ENCODE measurements at regions not wholly inside any gene's neighbourhood (a gene's known extent, or its start where the extent isn't known, plus 50 kb on each side); places are given as distances from the start of the nearest gene placed in this dataset.

DNA sequence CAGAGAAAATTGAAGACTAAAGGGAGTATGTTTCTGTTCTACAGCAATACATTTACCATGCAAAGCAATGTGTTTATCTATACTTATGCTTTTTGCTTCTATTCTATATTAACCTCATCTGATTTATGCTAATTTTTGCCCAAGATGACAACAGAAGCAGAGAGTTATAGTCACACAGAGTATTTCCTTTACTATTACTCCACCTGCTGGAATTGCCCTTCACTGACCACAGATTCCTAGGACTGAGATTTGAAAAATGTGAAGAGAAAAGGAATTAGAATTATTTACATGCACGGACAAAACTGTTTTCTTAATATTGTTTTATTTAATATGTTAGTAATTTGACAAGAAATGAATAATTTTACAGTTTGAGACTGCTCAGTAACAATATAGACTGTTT lies 745.6 kb downstream of the VGLL3 start:
- no peaks in the 10 kb centered on the region for H3K9me3 ChIP-seq (ENCODE audit: control extremely low read depth in 1 of 3, control insufficient read depth in 2 of 3, insufficient read depth in 1 of 3, low read length in 2 of 3)
- H3K36me3 ChIP-seq (replicated peaks in 1 of 2; ENCODE audit: control extremely low read depth in 1 of 2, control insufficient read depth in 1 of 2, extremely low read depth in 1 of 2, insufficient read depth in 2 of 2, low read length in 1 of 2), result no peaks in the 10 kb centered on the region
- intact Hi-C loops (cut with micrococcal nuclease), result no loop called here
- ATAC-seq (ENCODE audit: low read depth) (no peak), DNase-seq (no peak)
- no peaks in the 10 kb centered on the region for H3K79me2 ChIP-seq (ENCODE audit: control insufficient read depth, insufficient read depth, low read length)
- Mint-ChIP-seq H3K4me3 (no peak overlapping the region), H3K9me3 (ENCODE audit: insufficient read depth) (no peaks in the 10 kb centered on the region), H3K27me3 (no peaks in the 10 kb centered on the region), H3K4me1 (no peaks in the 10 kb centered on the region), H3K27ac (no peak overlapping the region)
- H4K20me1 ChIP-seq (ENCODE audit: control insufficient read depth, insufficient read depth, low read length, poor library complexity, severe bottlenecking), result no peaks in the 10 kb centered on the region
- H3K4me1 ChIP-seq (ENCODE audit: control insufficient read depth in 2 of 2, insufficient read depth in 2 of 2, low read length in 2 of 2), result no peaks in the 10 kb centered on the region
- H3K27ac ChIP-seq (ENCODE audit: low read length in 2 of 2), result no peak overlapping the region
- no peak for TF ChIP-seq CTCF (IDR thresholded peaks at IDR 0.05)
- TF ChIP-seq EZH2 (IDR thresholded peaks at IDR 0.05; ENCODE audit: borderline replicate concordance, insufficient read depth, low read depth, low read length, poor library complexity, severe bottlenecking), result no peak
- CTCF ChIA-PET, result no interaction called here
- no peak overlapping the region for H2AFZ ChIP-seq (ENCODE audit: insufficient read depth, low read depth, low read length, poor library complexity, severe bottlenecking)
- POLR2A ChIA-PET, result no interaction called here
- no peak overlapping the region for H3K9ac ChIP-seq (ENCODE audit: low read length)
- no peak overlapping the region for H3K4me3 ChIP-seq (ENCODE audit: control extremely low read depth in 1 of 5, extremely low read depth in 1 of 5, insufficient read depth in 1 of 5, low read depth in 2 of 5, low read length in 4 of 5)
- WGBS (ENCODE audit: insufficient coverage), result no CpG with 5 or more reads among the region's 1 CpG
- no peaks in the 10 kb centered on the region for H3K27me3 ChIP-seq (replicated peaks in 1 of 4; ENCODE audit: control extremely low read depth in 1 of 4, control insufficient read depth in 3 of 4, insufficient read depth in 4 of 4, low read length in 3 of 4)
- H3K4me2 ChIP-seq (replicated peaks; ENCODE audit: low read depth, low read length, poor library complexity, severe bottlenecking), result no peak overlapping the region

DNA sequence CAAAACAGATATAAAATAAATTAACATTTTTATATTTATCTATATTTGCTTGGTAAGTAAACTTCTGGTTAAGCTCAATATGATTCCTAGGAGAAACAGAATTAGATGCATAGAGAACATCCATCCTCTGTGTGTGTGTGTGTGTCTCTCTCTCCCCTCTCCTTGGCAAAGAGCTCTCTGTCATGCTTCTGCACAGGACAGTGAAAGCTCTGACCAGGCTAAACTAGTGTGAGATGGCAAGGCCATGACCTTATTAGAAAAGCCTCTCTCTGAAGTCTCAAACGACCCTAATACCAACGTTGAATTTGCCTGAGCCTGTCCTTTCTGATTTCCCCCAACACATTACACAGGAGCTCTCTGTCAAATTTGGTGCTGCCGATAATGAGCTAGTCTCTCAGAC lies 746.0 kb downstream of the VGLL3 start:
- ChIA-PET POLR2A (no interaction called here), CTCF (no interaction called here)
- no peak overlapping the region for H3K4me3 Mint-ChIP-seq
- Histone ChIP-seq H3K27ac (ENCODE audit: low read length in 2 of 2) (no peak overlapping the region), H3K4me3 (ENCODE audit: control extremely low read depth in 1 of 5, extremely low read depth in 1 of 5, insufficient read depth in 1 of 5, low read depth in 2 of 5, low read length in 4 of 5) (no peak overlapping the region), H2AFZ (ENCODE audit: insufficient read depth, low read depth, low read length, poor library complexity, severe bottlenecking) (no peak overlapping the region), H4K20me1 (ENCODE audit: control insufficient read depth, insufficient read depth, low read length, poor library complexity, severe bottlenecking) (no peaks in the 10 kb centered on the region), H3K27me3 (replicated peaks in 1 of 4; ENCODE audit: control extremely low read depth in 1 of 4, control insufficient read depth in 3 of 4, insufficient read depth in 4 of 4, low read length in 3 of 4) (no peaks in the 10 kb centered on the region), H3K9me3 (ENCODE audit: control extremely low read depth in 1 of 3, control insufficient read depth in 2 of 3, insufficient read depth in 1 of 3, low read length in 2 of 3) (no peaks in the 10 kb centered on the region), H3K9ac (ENCODE audit: low read length) (no peak overlapping the region), H3K4me1 (ENCODE audit: control insufficient read depth in 2 of 2, insufficient read depth in 2 of 2, low read length in 2 of 2) (no peaks in the 10 kb centered on the region), H3K4me2 (replicated peaks; ENCODE audit: low read depth, low read length, poor library complexity, severe bottlenecking) (no peak overlapping the region), H3K36me3 (replicated peaks in 1 of 2; ENCODE audit: control extremely low read depth in 1 of 2, control insufficient read depth in 1 of 2, extremely low read depth in 1 of 2, insufficient read depth in 2 of 2, low read length in 1 of 2) (no peaks in the 10 kb centered on the region), H3K79me2 (ENCODE audit: control insufficient read depth, insufficient read depth, low read length) (no peaks in the 10 kb centered on the region)
- no peaks in the 10 kb centered on the region for H3K9me3 Mint-ChIP-seq (ENCODE audit: insufficient read depth)
- H3K27me3 Mint-ChIP-seq, result no peaks in the 10 kb centered on the region
- TF ChIP-seq CTCF (IDR thresholded peaks at IDR 0.05) (no peak), EZH2 (IDR thresholded peaks at IDR 0.05; ENCODE audit: borderline replicate concordance, insufficient read depth, low read depth, low read length, poor library complexity, severe bottlenecking) (no peak)
- ATAC-seq (ENCODE audit: low read depth) (no peak), DNase-seq (no peak)
- intact Hi-C loops (cut with micrococcal nuclease), result no loop called here
- no peak overlapping the region for H3K27ac Mint-ChIP-seq
- WGBS (ENCODE audit: insufficient coverage), result 78% methylated on average over 2 of the region's 3 CpGs
- H3K4me1 Mint-ChIP-seq, result no peaks in the 10 kb centered on the region
